MM.1S (cell line): ENCODE measurements at regions not wholly inside any gene's neighbourhood (a gene's known extent, or its start where the extent isn't known, plus 50 kb on each side); places are given as distances from the start of the nearest gene placed in this dataset.

Source experiments
- EZH2phosphoT487 ChIP-seq: fragments of 300-600 bp; sonication (generic); IDR thresholded peaks from 2 replicates; pipeline ENCODE4 v1.6.1; 2018; ENCODE audit warnings: antibody characterized with exemption, low read length
- TF ChIP-seq, protein P1 (sequence below): fragments of 300-600 bp; sonication (generic); IDR thresholded peaks from 2 replicates; pipeline ENCODE4 v1.5.1; 2016; ENCODE audit warnings: antibody characterized with exemption, low read length, mixed read lengths

DNA sequence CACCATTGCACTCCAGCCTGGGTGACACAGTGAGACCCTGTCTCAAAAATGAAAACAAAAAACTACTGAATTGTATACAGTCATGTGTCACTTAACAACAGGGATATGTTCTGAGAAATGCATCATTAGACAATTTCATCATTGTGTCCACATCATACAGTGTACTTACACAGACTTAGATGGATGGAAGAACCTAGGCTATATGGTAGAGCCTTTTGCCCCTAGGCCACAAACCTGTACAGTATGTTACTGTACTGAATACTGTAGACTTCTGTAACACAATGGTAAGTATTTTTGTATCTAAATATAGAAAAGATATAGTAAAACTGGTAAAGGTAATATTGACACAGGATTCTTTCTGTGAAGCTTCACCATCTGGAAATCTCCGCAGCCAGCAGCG, 81.7 kb downstream of the KBTBD2 start:
- TF ChIP-seq EZH2phosphoT487 = no peak
- TF ChIP-seq, protein P1, sequence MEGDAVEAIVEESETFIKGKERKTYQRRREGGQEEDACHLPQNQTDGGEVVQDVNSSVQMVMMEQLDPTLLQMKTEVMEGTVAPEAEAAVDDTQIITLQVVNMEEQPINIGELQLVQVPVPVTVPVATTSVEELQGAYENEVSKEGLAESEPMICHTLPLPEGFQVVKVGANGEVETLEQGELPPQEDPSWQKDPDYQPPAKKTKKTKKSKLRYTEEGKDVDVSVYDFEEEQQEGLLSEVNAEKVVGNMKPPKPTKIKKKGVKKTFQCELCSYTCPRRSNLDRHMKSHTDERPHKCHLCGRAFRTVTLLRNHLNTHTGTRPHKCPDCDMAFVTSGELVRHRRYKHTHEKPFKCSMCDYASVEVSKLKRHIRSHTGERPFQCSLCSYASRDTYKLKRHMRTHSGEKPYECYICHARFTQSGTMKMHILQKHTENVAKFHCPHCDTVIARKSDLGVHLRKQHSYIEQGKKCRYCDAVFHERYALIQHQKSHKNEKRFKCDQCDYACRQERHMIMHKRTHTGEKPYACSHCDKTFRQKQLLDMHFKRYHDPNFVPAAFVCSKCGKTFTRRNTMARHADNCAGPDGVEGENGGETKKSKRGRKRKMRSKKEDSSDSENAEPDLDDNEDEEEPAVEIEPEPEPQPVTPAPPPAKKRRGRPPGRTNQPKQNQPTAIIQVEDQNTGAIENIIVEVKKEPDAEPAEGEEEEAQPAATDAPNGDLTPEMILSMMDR = no peak
